HG03025 (cell line): ENCODE measurements at regions not wholly inside any gene's neighbourhood (a gene's known extent, or its start where the extent isn't known, plus 50 kb on each side); places are given as distances from the start of the nearest gene placed in this dataset.
"Not testable (repeated sequence)": the region's sequence is repeated elsewhere in the genome, so short reads cannot be mapped to it uniquely, and the experiment has no call there.

Experiments
- ATAC-seq: cut with Tn5 transposase; IDR thresholded peaks from one replicate; pipeline ENCODE4 v1.9.1; 2021; ENCODE audit warnings: mild to moderate bottlenecking, moderate library complexity; ENCODE audit not compliant: unreplicated experiment, low FRiP score

DNA sequence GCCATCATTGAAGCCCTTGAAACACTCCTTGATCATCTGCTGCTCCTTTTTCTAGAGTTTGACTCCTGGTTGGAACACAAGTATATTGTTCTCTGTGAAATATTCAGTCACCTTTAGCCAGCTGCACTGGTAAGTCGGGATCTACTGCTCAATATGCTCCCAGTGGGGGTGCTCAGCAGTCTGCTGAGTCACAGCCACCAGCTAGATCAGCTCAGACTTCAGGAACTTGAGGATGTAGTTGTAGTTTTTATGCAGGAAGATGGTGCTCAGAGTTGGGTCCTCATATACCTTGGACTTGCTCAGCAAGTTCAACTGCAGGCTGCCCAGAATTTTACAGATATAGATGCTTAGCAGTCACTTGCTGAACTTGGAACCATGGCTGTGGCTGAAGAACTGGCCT lies 202.5 kb upstream of the RPL34 start:
- ATAC-seq, result no peak

DNA sequence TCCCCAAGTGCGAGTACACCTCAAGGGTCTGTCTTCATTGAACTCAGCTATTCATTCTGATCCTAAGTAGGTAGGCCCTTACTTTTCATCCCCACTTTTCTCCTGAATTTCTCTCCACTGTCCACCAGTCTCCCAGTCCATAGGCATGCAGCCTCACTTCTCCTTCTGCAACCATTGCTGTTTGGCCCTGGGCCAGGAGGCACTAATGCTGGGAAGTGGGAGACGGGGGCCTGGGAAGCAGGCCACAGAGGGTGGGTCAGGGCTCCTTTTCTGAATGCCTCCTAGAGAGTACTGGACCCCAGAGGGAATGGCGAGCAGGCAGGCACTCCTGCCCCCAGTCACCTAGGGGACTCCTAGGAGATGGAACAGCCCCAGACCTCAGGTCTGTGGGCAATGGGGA lies 203.5 kb upstream of the RPL34 start:
- ATAC-seq, result no peak

DNA sequence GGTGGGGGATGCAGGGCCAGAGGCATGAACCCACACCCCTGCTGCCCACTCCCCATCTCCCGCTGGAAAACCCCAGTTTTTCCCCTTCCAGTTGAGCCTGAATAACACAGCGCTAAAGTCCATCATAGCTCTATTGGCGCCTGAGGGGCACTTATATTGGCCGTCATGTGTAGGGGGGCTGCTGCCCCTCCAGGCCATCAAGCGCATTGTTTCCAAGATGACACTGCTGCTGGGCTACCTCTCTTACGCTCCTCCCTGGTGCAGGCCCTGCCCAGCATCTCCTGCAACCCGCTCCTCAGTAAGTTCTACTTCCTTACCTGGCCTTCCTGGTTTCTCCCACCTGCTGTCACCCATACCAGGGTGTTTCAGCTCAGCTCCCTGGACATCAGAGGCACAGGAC lies 205.0 kb upstream of the RPL34 start:
- ATAC-seq, result no peak

DNA sequence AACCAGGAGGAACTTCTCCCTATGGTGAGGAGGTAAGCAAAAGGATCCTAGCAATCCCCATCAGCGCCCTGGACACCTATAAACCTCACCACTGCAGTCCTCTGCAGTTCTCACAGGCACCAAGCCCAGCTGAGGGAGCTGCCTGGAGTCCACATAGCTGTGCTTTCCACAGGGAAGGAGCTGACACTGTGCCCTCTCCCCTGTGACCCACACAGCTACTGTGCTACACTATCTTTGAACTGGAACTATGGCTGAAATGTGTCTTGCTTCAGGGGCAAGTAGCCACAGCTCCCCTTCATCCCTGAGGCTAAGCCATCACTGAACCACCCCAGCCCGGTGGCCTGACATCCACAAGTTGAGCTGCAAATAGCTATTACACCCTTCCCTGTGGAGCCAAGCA lies 208.5 kb upstream of the RPL34 start:
- no peak for ATAC-seq

DNA sequence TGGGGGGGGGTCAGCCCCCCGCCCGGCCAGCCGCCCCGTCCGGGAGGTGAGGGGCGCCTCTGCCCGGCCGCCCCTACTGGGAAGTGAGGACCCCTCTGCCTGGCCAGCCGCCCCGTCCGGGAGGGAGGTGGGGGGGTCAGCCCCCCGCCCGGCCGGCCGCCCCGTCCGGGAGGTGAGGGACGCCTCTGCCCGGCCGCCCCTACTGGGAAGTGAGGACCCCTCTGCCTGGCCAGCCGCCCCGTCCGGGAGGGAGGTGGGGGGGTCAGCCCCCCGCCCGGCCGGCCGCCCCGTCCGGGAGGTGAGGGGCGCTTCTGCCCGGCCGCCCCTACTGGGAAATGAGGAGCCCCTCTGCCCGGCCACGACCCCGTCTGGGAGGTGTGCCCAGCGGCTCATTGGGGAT lies 210.7 kb upstream of the RPL34 start:
- not testable (repeated sequence) for ATAC-seq

DNA sequence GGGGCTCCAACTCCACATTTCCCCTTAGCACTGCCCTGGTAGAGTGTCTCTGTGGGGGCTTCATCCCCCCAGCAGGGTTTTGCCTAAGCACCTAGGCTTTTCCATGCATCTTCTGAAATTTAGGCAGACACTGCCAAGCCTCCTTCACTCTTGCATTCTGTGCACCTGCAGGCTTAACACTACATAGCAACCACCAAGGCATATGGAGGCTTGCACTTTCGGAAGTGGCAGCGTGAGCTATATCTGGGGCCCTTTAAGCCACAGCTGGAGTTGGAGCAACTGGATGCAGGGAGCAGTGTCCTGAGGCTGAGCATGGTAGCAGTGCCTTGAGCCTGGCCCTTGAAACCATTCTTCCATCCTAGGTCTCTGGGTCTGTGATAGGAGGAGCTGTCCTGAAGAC lies 214.8 kb upstream of the RPL34 start:
- ATAC-seq, result no peak

DNA sequence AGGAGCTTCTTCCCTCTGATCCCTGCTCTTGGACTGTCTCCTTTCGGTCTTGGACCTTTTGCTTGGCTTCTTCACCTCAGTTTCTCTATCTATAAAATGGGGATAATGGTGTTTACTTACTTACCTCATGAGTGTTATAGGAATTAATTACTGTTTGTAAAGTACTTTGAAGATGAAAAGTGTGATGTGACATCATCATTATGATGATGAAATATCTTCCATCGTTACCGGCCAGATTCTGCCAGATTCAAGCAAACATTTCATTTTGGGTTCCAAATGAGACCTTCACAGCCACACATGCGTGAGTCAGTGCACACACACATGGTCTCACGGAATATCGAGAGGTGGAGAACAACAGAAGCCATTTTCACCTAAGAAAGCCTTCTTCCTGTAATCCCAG lies 220.1 kb upstream of the RPL34 start:
- no peak for ATAC-seq

DNA sequence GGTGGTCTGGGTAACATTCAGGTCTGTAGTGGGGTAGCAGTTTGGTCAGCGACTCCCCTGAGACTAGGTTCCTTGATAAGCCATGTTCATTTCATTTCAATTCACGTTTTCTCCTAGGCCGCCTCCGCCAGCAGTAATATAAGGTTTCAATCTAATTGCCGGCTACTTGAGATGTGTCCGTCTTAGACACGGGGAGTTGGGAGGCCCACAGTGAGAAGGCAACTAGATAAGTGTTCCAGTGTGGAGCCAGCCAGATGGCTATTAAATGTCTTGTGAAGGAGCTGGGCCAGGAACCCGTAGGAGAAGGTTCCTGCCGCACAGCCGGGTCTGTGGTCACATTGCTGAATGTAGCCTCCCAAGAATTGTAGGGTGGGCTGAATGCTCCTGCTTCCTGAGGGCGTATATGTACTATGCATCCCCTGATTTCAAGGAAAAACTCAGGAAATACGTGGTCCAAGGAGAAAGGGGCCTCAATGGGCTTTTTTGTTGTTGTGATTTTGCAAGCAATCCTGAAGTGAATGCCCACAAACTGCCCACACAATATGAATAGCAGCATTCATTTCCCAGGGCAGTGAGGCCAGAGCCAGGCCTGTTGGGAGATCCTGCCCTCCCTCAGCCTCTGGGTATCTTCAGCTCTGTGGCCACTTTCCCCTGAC lies 220.6 kb upstream of the RPL34 start:
- ATAC-seq, result no peak

DNA sequence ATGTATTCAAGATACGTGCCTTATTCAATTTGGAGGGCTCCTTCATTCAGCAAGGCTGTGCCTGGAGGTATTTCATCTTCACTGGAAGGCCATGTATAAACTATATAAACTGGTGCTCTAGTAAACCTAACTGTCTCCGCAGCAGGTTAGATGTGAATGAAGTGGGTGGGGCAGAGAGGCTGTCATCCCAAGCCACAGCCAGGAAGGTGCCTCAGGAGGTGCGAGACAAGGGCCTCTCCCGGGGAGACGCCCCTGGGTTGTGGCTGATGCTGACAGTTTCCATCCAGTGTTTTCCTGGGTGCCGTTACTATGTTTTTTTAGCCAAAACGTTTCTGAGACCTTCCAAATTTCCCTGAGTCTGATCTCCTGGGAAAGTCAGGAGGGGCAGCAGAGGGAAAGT lies 221.5 kb upstream of the RPL34 start:
- ATAC-seq, result no peak

DNA sequence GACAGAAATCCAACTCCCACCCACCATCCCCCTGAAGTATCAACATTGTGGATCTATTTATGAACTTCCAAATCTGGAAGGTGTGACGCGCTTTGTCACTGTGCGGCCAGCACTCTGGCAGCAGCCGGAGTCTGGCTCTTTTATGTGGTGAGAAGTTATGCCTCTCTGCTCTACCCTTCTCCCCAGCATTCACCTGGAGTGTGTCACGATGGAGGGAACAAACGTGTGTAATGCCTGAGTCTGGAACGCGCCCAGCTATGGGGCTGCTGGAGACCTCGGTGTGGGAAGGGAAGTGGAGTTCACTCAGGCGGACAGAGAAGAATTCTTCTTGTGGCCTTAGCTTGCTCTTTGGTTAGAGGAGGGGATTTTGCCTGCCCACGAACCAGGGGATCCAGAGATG lies 222.1 kb upstream of the RPL34 start:
- no peak for ATAC-seq

DNA sequence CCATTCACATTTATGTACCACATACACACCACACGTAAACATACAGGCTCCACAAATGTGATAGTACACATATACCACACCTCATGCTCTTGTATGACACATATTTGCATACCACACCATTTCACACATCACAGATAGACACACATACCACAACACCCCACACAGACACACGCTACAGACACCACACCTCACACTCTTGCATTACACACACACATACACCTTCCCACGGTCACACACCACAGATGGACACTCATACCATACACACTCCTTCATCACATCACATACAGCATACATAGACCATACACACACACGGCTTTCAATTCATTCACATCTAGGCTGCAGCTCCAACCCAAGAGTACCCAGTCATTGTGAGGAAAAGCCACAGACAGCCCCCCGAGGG lies 222.5 kb upstream of the RPL34 start:
- no peak for ATAC-seq

DNA sequence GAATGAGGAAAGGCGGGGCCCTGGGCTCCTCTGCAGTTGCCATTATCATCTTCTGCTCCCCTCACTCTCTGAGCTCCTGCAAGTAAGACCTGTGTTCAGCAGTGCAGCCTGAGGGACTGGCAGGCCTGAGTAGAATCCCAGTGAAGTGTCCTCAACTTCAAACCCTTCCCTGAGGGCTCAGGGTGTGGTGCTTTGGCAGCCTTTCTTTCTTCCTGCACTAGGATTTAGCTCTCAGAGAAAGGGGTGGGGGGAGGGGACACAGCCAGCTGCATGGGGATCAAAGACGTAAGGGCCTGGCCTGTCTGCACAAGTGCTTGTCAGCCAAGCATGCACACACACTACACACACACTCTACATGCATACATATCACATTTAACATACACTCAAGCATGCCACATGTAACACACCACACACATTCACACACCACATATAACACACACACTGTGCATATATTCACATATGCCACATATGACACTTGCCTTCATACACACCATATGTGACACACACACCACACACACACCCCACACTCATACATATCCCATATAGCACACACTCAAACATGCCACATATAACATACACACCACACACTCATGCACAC lies 223.4 kb upstream of the RPL34 start:
- no peak for ATAC-seq

DNA sequence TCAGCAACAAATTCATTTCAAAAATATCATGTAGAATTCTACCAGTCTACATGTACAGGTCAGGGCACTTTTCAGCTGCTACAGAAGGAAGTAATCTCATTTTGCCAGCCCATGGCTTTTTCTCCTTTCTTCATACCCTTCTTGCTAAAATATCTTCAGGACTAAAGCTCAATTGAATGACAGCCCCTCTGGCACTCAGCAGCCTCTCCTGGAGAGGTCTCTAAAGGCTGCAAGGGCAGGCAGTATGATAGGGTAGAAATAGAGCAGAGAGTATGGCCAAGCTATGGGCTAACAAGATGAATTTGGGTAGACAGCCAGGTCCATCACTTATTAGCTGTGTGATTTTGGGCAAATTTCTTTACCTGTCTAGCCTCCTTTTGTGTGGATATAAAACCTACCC lies 224.6 kb upstream of the RPL34 start:
- no peak for ATAC-seq

DNA sequence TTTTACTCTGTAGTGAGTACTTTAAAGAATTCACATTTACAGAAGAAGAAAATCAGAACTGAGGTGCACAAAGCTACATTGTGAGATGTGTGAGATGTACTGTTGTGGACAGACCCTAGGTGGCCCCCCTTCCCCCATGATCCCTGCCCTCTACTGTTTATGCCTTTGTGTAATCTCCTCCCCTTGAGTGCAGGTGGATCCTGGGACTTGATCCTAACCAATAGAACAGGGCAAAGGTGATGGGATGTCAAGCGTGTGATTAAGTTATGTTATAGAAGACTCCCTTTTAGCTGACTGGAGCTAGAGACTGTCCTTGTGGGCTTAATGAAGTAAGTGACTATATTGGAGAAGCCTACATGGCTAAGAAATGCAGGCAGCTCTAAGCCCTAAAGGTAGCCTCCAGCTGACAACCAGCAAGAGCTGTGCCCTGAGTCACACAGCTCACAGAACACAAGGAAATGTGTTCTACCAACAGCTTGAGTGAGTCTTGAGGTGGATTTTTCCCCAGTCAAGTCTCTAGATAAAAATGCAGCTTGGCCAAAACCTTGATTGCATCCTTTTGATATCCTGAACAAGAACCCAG lies 225.2 kb upstream of the LEF1 start:
- no peak for ATAC-seq

DNA sequence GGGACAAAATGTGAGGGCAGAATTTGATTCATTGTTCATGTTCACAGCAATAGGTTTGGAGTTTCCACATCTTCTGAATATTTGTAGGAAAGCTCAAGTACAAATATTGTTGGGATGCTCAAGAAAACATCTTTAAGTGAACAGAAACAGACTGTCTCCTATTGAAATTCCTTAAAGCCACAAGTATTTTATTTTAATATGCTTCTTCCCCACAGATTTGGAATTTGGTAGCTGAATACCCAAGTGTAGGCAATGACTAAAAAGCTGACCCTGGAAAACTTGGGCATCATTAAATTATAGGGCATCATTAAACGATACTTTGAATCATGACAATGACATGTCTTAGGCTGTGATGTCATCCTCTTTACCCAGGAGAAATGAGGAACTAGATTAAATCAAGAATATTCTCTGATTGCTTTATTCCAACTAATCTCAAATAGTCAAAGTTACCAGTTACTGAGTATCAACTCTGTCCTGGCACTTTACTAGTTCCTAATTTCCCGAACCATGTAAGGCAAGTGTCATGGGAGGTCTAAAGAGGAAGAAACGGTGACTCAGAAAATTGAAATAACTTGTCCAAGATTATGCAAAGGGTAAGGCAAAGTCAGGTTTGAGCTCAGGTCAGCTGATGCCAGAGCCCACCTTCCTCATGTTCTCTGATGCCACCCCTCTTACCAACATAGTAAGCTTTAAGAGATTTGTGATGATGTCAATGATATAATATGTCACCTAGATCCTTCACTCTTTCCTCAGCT lies 223.1 kb upstream of the LEF1 start:
- ATAC-seq, result no peak

DNA sequence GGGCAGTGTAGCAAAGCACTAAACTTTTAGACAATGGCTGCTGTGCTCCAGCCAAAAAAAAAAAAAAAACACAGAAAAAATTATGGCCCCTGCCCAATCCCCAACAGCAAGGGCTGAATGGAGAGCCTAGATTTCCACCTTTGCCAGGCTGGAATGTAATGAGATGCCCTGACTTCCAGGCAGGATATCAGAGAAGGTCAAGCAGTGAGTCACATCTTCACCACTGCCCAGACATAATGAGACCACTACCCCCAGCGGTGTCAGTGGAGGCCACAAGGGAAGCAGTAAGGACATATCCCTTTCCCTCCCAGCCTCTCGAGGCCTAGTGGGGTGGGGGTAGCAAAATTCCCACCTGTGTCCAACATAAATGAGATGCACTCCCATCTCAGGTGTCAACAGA lies 216.3 kb upstream of the LEF1 start:
- no peak for ATAC-seq

DNA sequence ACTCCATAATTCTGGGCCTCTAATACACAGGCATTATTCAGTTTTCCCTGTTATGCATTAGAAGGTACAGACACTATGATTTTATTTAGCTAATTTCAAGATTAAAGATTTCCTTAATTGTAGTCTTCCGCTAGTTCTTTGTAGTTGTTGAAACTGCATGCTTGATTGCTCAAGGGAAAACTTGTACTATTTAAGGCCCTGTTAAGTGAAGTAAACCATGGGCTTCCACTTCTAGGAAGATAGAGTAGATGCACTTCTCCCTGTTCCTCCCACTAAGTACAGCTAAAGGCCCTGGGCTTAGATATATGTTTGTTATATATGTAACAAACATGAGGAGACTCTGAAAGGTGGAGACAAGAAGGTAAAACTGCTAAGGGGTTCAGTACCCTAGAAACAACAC lies 215.8 kb upstream of the LEF1 start:
- ATAC-seq, result no peak

DNA sequence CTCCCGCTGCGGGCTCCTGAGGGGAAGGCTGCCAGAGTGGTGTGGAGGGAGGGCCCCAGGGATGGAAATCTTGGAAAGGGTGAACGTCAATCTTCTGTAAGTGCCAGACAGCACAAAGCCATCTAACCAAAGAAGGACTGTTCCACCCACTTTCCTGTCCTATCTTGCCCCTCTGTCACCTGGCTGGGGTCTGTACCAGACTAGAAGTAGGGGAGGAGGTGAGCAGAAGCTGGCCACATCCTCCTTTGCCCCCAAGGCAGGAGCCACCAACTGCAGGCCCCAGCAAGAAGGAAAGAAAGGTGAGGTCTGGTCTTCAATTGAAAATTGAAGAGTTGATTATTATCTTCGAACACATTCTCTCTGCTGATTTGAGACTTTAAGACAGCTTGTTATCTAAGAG lies 214.4 kb upstream of the LEF1 start:
- ATAC-seq, result no peak

DNA sequence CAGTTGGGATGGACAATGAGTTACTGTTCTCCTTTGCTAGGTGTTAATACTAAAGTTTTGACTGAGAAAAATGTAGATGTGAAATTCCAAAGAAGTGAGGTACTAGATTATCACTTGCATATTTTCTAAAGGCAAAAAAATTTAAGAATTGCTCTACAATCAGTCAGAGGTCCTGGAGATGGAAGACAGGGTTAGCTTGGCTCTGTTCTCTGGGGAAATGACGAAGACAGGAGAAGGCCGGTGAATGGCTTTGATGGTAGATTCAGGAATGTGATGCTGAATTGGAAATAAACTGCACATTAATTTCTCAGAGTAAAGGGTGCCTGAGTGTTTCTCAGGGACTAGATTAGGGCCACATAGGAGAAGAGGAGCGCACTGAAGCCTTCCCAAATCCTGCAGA lies 214.0 kb upstream of the LEF1 start:
- ATAC-seq, result no peak

DNA sequence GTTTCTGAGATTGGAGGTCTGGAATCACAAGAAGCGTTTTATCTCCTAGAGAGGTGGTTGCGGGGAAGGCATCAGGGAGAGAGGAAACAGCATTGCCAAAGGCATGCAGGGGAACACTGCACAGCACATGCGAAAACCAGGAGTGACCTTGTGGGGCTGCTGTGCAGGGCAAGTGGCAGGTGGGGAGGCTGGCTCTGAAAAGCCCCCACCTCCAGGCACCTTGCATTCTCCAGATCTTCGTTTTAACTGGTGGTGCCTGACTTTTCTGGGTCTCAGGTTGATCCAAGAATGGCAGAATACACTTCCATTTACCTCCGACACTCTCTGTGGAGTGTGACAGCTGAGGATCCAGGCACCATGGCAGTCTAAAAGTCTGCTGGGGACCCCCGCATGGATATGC lies 209.4 kb upstream of the LEF1 start:
- no peak for ATAC-seq

DNA sequence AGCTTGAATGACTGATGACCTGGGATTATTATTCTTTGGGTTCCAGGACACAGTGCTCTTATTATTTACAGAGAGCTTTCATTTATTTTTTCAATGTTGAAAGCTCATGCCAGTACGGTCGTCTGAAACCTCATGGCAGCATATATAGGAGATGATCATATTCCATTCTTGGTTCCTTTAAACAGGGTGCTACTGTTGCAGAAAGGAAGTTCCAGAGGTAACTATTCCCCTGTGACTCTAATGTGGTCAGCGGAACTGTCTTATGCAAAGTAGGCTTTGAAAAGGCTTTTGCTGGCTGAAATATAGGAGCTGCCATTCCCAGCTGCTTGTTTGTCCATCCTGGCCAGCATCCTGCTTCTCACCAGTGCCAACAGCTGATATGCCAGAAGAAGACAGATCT lies 208.3 kb upstream of the LEF1 start:
- ATAC-seq, result no peak

DNA sequence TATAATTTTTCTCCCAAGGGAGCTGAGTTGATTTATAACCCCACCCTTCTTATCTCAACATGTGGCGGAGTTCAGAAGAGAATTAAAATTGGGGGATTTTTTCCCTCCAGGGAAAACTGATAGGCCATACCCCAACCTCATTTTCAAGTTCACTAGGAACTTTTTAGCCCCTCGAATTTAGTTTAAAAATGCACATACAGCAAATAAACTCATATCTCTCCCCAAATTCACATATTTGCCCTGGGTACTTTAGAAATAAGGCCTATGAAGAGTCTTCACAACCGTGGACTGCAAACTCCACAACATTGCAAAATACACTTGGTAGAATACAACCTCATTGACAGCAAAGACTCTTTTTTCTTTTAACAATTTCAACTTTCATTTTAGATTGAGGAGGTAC lies 206.7 kb upstream of the LEF1 start:
- ATAC-seq, result no peak
